RWPE1 (cell line): ENCODE measurements at regions not wholly inside any gene's neighbourhood (a gene's known extent, or its start where the extent isn't known, plus 50 kb on each side); places are given as distances from the start of the nearest gene placed in this dataset.

Source experiments
- CTCF ChIA-PET: fragments of 350-600 bp; sonication (Branson Sonifier 250); formaldehyde crosslinking; extraction: SDS; loops from one replicate; lab custom pipeline; 2021; lab: Yijun Ruan, JAX
- POLR2A ChIA-PET: fragments of 400-600 bp; formaldehyde crosslinking; extraction: SDS; loops from one replicate; lab custom pipeline; 2020; ENCODE audit warnings: antibody characterized with exemption; ENCODE audit not compliant: low non-redundant PET; lab: Yijun Ruan, JAX
- DNase-seq: peaks from one replicate; pipeline ENCODE4 v3.0.0; 2012; ENCODE audit warnings: low spot score
- H3K27ac ChIP-seq: fragments of 450-650 bp; 2 replicates; pipeline ENCODE4 v1.5.1; 2017
- TF ChIP-seq, protein P1 (sequence below): fragments of 450-650 bp; conservative IDR thresholded peaks from 2 replicates; pipeline ENCODE4 v1.5.1; 2017; ENCODE audit warnings: low read depth, mild to moderate bottlenecking

DNA sequence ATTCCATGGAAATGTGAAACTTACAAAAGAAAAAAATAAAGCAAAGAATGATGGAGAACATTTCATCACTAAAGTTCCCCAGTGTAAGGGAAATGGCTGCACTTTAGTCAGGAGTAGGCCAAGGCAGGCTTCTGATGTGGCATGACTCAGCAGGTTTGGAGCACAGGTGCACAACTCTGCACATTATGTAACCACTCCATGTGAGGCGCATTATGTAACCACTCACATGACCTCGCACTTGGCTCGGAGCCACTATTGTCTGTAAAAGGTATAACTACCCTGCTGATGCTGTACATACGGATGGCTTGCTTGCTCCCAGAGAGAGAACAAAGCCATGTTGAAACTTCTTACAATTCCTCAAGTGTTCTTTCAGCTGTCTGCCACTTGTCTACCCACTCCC, 727.6 kb downstream of the TRAM1L1 start:
- no peak for DNase-seq
- TF ChIP-seq, protein P1, sequence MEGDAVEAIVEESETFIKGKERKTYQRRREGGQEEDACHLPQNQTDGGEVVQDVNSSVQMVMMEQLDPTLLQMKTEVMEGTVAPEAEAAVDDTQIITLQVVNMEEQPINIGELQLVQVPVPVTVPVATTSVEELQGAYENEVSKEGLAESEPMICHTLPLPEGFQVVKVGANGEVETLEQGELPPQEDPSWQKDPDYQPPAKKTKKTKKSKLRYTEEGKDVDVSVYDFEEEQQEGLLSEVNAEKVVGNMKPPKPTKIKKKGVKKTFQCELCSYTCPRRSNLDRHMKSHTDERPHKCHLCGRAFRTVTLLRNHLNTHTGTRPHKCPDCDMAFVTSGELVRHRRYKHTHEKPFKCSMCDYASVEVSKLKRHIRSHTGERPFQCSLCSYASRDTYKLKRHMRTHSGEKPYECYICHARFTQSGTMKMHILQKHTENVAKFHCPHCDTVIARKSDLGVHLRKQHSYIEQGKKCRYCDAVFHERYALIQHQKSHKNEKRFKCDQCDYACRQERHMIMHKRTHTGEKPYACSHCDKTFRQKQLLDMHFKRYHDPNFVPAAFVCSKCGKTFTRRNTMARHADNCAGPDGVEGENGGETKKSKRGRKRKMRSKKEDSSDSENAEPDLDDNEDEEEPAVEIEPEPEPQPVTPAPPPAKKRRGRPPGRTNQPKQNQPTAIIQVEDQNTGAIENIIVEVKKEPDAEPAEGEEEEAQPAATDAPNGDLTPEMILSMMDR: no peak
- no peak overlapping the region; the same call in 1 of the 2 replicates for H3K27ac ChIP-seq
- CTCF ChIA-PET: interaction anchor here (0.7 kb wide), 1 partner anchor 243 kb away, joined by 3 read pairs; no protein-coding TSS in a partner anchor
- POLR2A ChIA-PET: no interaction called here

DNA sequence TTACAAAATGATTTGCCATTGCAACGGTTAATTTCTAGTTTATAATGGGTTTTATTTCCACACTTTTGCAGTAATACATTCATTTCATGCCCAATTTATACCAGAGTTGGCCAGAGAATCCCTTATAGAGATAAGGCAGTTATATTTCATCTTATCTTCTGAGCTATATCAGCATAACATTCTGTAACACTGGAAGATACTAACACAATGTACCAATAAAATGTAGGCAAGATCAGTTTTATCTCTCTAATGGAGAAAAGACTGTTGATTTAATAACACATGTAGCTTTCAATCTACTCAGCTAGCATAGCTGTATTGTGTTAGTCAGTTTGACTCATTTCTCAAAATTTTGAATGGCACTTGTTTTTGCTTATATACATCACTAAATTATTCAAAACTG, 738.6 kb downstream of the TRAM1L1 start:
- ChIA-PET POLR2A (no interaction called here), CTCF (no interaction called here)
- no peak overlapping the region for H3K27ac ChIP-seq
- no peak for DNase-seq
- TF ChIP-seq, protein P1: no peak

DNA sequence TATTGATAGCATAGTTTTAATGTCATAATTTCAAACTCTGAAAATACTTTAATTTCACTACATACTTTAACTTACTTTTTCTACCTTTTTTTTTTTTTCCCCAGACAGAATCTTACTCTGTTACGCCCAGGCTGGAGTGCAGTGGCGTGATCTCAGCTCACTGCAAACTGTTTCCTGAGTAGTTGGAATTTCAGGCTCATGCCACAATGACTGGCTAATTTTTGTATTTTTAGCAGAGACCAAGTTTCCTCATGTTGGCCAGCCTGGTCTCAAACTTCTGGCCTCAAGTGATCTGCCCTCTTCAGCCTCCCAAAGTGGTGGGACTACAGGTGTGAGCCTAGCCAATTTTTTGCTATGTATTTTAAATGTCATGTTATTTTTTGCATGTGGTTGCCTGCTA, 741.6 kb downstream of the TRAM1L1 start:
- POLR2A ChIA-PET: no interaction called here
- DNase-seq: no peak
- TF ChIP-seq, protein P1: no peak
- H3K27ac ChIP-seq: no peak overlapping the region
- CTCF ChIA-PET: no interaction called here

DNA sequence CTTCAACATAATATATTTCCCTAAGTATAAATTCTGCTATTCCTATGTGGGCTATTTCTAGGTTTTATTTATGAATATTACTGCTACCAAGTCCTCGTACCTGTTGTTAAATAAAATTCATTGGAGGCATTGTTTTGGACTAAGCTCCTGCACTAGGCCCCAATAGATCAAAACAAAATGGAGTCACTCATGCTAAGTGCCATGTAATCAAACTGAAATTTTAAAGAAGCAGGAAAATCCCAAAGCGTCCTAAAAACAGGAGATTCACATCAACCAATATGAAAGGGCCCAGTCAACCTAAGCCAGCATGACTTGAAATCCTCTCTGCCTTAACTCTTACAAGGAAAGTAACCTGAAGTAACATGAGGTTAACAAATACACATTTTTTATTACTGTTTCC, 743.2 kb downstream of the TRAM1L1 start:
- DNase-seq: no peak
- ChIA-PET CTCF (no interaction called here), POLR2A (no interaction called here)
- TF ChIP-seq, protein P1: no peak
- no peak overlapping the region for H3K27ac ChIP-seq

DNA sequence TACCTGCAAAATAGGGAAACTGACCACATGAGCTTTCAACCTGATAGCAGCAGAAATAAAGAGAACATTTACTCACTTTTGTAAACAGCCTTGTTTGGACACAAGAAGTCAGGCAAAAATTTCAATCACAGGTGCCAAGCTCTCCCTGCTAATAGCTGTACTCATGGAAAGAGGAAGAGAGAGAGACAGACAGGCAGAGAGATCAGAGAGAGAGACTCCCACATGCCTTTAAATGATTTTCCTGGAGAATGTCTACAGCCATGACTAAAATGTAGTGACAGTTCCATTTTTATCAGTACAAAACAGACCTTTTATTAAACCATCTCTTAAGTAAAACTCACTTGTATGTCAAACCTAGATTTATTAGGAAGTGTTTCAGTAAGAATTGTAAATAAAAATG, 752.9 kb downstream of the TRAM1L1 start:
- no peak overlapping the region for H3K27ac ChIP-seq
- POLR2A ChIA-PET: no interaction called here

DNA sequence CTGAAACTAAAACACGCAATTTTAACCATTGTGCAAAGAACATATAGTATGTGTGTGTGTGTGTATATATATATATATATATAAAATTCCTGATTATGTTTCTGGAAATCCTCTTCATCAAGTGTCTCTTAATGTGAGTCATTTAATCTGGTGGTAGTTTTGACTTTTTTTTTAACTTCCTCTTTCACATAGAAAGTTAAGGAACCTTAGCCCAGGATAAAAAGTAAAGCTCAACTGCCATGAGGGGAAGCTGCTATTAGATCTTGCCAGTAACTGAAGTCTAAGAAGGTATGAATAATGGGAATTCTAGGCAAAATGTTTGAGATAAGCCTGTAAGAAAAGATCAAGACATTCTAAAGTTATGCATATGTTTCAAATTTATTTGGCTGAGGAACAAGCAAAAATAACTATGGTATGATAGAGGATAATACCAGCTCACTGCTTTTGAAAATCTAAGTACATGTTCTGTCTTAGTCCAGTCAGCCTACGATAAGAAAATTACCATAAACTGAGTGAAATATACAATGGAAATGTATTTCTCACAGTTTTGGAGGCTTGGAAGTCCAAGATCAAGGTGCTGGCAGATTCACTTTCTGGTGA, 757.0 kb downstream of the TRAM1L1 start:
- ChIA-PET POLR2A (no interaction called here), CTCF (no interaction called here)
- TF ChIP-seq, protein P1: no peak
- no peak for DNase-seq
- no peak overlapping the region for H3K27ac ChIP-seq

More for the DNA sequence above, 752.9 kb downstream of the TRAM1L1 start:
- CTCF ChIA-PET: no interaction called here
- DNase-seq: no peak
- TF ChIP-seq, protein P1: no peak
